PC-3 (cell line): ENCODE measurements at regions not wholly inside any gene's neighbourhood (a gene's known extent, or its start where the extent isn't known, plus 50 kb on each side); places are given as distances from the start of the nearest gene placed in this dataset.
"Not testable (repeated sequence)": the region's sequence is repeated elsewhere in the genome, so short reads cannot be mapped to it uniquely, and the experiment has no call there.

Experiments
- EZH2 ChIP-seq: fragments of 300-600 bp; sonication (generic); IDR thresholded peaks from one replicate; pipeline ENCODE4 v1.6.1; 2017; ENCODE audit warnings: antibody characterized with exemption, mild to moderate bottlenecking, low read length; ENCODE audit not compliant: unreplicated experiment
- TF ChIP-seq, protein P1 (sequence below): fragments of 300-600 bp; sonication (generic); conservative IDR thresholded peaks from 2 replicates; pipeline ENCODE4 v1.5.1; 2017; ENCODE audit warnings: antibody characterized with exemption, low read depth, mild to moderate bottlenecking, low read length

DNA sequence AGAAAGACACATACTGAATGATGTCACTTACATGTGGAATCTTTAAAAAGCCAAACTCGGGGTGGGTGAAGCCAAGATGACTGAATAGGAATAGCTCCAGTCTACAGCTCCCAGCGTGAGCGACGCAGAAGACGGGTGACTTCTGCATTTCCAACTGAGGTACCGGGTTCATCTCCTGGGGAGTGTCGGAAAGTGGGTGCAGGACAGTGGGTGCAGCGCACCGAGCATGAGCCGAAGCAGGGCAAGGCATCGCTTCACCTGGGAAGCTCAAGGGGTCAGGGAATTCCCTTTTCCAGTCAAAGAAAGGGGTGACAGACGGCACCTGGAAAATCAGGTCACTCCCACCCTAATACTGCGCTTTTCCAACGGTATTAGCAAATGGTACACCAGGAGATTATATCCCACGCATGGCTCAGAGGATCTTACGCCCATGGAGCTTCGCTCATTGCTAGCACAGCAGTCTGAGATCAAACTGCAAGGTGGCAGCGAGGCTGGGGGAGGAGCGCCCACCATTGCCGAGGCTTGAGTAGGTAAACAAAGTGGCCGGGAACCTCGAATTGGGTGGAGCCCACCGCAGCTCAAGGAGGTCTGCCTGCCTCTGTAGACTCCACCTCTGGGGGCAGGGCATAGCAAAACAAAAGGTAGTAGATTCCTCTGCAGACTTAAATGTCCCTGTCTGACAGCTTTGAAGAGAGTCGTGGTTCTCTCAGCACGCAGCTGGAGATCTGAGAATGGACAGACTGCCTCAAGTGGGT lies 103.0 kb upstream of the TMEM45B start:
- TF ChIP-seq, protein P1, sequence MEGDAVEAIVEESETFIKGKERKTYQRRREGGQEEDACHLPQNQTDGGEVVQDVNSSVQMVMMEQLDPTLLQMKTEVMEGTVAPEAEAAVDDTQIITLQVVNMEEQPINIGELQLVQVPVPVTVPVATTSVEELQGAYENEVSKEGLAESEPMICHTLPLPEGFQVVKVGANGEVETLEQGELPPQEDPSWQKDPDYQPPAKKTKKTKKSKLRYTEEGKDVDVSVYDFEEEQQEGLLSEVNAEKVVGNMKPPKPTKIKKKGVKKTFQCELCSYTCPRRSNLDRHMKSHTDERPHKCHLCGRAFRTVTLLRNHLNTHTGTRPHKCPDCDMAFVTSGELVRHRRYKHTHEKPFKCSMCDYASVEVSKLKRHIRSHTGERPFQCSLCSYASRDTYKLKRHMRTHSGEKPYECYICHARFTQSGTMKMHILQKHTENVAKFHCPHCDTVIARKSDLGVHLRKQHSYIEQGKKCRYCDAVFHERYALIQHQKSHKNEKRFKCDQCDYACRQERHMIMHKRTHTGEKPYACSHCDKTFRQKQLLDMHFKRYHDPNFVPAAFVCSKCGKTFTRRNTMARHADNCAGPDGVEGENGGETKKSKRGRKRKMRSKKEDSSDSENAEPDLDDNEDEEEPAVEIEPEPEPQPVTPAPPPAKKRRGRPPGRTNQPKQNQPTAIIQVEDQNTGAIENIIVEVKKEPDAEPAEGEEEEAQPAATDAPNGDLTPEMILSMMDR, result not testable (repeated sequence)
- TF ChIP-seq EZH2, result not testable (repeated sequence)
